NCI-H460 (cell line): ENCODE measurements at regions not wholly inside any gene's neighbourhood (a gene's known extent, or its start where the extent isn't known, plus 50 kb on each side); places are given as distances from the start of the nearest gene placed in this dataset.
"Not testable (repeated sequence)": the region's sequence is repeated elsewhere in the genome, so short reads cannot be mapped to it uniquely, and the experiment has no call there.

Experiments used
- DNase-seq: peaks from one replicate; pipeline ENCODE4 v3.0.0-alpha.2; 2016; ENCODE audit warnings: low read depth; ENCODE audit errors: extremely low read depth

- DNase-seq: no peak
Measured at GRCh38 chr6:134389658-134390057, 71.7 kb upstream of the SGK1 start.

GRCh38 chr6:134389129-134389528 is 71.2 kb upstream of the SGK1 start:
- no peak for DNase-seq

DNA sequence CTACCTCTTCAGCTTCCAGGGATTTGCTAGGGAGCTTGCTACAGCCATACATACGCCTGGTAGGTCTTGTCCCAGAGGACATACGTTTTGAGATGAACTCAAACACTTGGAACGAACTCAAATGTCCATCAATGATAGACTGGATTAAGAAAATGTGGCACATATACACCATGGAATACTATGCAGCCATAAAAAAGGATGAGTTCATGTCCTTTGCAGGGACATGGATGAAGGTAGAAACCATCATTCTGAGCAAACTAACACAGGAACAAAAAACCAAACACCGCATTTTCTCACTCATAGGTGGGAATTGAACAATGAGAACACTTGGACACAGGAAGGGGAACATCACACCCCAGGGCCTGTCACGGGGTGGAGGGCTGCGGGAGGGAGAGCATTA is 68.6 kb upstream of the SGK1 start:
- DNase-seq: not testable (repeated sequence)

DNA sequence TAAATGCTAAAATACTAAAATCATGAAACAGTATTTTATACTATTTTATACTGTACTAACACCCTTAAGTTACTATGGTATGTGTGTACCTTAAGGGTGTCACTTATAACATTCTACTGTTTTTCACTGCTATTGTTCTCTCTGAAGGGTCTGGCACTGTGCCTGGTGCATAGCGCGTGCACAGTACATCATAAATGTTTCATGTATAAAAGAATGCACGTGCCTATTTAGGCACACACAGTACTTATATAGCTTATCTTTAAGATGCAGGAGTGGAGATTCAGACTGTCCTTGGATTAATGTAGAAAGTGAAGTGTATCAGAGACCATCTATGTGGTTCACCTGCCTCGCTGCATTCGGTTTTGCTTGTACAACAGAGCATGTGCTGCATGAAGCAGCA is 64.0 kb upstream of the SGK1 start:
- no peak for DNase-seq

- DNase-seq: no peak
Measured at GRCh38 chr6:134379599-134379998, 61.7 kb upstream of the SGK1 start.

GRCh38 chr6:134379076-134379475 is 61.2 kb upstream of the SGK1 start:
- no peak for DNase-seq

DNA sequence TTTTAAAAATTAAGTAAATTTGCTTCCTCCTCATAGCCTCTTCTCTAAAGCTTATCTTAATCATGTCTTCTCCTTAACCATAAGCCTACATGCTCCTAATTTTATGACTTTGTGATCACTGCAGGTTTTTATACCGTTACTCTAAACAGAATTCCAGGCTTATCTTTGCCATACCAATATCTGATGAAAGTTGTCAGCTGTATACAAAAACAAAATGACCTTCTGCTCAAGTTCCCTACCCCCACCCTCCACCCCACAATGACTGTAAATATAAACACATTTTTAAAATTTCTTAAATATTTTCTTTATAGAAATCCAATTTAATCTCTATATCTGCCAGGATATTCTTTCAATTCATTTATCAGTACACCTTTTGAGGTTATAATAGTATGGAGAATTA is 60.5 kb upstream of the SGK1 start:
- DNase-seq: no peak

DNA sequence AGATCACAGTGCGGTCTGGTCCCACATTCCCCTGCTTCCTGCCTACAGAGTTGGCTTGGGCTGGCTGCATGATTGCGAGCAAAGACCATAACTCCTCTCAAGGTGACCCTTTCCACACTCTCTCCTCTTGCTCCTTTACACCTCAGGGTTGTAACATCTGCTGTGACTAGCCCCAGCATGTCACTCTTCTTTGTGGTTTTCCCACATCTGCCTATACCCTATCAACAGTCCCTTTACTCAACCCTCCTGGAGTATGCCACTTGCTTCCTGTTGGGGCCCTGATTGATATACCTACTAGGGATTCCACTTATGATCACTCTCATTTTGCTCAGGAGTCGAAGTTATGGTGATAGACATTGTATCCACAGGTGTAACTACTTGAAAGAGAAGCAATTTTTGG is 58.9 kb upstream of the SGK1 start:
- DNase-seq: no peak

DNA sequence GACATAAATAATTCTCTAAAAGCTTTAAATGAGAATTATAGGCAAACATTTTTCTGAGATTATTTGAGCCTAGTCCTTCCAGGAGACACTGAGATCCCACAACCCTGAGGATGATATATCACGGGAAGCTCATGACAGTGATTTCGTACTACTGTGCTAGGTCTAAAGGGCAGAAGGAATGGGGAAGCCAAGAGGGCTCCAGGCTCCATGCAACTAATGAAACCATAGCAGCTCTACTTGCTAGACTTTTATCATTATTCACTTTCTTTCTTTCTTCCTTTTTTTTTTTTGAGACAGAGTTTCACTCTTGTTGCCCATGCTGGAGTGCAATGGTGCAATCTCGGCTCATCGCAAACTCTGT is 57.3 kb upstream of the SGK1 start:
- DNase-seq: no peak

GRCh38 chr6:134374491-134375219 is 56.7 kb upstream of the SGK1 start:
- DNase-seq: no peak

GRCh38 chr6:134373993-134374392 is 56.1 kb upstream of the SGK1 start:
- no peak for DNase-seq

DNA sequence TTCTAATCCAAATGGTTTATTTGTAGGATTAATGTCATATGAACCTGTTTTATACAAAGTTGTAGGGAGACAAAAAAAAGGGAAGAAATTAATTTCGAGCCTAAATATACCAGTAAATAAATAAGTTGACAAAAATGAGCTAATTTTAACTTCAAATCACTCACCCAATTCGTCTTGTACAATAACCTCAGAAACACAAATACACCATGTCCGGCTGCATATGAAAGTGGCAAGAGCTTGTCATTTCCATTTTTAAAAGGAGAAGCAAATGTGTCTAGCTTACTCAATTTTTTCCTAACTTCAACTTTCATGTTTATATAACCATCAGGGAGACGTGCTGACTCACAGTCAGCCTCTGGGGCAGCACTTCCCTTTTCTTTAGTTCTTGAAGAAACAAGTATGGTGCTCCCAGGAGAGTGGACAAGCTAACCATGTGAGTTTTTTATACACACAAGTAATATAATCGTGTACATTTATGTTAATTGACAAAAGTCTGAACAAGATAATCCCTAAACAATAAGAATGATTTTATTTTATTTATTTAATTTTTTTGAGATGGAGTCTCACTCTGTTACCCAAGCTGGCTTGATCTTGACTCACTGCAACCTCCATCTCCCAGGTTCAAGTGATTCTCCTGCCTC is 55.5 kb upstream of the SGK1 start:
- DNase-seq: peak; percentile 38

DNA sequence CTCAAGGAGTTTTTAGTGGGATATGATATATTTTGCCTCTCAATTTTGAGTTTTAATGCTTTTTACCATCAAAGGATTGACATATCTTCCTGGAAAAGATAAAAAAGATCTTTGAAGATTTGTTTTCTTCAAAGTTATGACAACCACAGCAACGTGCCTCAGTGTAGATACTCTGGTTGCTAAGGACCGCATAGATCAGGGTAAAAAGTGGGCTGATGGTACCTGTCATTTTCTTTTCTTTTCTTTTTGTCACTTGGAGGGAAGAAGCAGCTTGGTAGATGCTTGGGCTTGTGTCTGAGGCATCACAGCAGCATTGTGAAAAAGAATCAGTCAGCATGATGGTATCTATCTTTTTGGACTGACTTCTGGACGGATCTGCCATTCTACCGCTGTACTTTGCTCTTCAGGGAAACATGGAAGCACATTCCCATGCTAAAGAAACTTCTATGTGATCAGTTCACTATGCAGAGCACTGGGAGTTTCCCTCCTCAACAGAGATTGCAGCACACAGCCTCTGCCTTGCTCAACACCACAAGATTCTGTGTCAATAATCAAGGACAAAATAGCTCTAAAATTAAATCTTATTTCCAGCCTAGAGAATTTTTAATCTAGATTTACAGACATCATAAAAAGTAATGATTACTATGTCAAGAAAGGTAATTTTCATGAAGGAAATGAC is 54.8 kb upstream of the SGK1 start:
- peak; percentile 11 for DNase-seq

DNA sequence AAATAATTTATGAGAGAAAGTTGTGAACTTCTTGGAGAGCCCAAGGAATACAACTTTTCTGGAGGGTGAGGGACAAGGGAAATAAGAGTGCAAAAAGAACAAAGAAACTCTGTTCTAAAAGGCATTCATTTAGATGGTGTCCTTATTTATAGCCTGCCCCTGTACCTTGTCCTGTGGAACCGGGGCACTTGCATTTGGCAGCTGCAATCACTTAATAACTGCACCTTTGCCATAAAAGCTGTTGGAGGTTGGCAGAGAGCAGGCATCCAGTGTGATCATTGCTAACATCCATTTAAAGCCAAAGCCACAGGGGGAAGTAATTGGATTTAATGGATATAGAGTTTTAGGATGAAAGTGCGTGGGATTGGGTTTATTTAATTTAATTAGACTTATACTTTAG is 50.8 kb upstream of the SGK1 start:
- no peak for DNase-seq
